ENCODE measurements at regions not wholly inside any gene's neighbourhood (a gene's known extent, or its start where the extent isn't known, plus 50 kb on each side); places are given as distances from the start of the nearest gene placed in this dataset.
"Not testable (repeated sequence)": the region's sequence is repeated elsewhere in the genome, so short reads cannot be mapped to it uniquely, and the experiment has no call there.

DNA sequence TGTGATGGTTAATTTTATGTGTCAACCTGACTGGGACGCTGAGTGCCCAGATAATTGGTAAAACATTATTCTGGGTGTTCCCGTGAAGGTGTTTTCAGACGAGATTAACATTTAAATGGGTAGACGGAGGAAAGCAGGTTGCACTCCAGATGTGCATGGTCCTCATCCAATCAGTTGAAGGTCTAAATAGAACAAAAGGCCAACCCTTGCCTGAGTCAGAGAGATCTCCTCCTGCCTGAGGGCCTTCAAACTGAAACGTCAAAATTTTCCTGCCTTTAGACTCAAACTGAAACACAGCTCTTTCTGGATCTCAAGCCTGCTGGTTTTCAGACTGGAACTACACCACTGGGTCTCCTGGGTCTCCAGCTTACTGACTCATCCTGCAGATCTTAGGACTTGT is 73.5 kb downstream of the NPIPA8 start:
- DNase-seq (ENCODE audit: low read depth) = not testable (repeated sequence)

DNA sequence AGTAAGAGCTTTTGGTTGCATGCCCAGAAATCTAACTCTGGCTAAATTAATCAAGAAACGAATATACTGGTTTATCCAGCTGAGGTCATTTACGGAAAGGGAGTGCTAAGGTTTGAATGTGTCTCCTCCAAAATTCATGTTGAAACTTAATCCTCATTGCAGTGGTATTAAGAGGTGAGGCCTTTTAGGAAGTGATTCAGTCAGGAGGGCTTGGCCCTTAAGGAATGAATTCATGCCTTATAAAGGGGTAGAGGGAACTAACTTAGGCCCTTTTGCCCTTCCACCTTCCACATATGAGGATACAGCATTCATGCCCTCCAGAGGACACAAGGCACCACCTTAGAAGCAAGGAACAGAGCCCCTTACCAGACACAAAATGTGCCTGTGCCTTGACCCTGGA is 74.7 kb downstream of the NPIPA8 start:
- DNase-seq (ENCODE audit: low read depth) = not testable (repeated sequence)

DNA sequence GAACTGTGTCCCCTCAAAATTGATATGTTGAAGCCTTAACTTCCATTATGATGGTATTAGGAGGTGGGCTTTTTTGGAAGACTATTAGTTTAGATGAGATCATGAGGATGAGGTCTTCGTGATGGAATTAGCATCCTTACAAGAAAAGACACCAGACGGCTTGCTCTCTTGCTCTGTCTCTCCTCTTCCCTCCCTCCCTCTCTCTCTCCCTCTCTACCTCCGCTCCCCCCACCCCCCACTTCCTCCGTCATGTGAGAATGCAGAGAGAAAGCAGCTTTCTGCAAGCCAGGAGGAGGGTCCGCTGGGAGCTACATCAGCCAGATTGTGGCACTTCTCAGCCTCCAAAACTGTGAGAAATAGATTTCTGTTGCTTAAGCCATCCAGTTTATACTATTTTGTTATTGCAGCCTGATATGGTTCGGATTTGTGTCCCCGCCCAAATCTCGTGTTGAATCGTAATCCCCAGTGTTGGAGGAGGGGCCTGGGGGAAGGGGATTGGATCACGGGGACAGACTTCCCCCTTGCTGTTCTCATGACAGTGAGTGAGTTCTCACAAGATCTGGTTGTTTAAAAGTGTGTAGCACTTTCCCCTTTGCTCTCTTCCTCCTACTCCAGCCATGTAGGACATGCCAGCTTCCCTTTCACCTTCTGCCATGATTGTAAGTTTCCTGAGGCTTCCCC is 76.9 kb downstream of the NPIPA8 start:
- DNase-seq (ENCODE audit: low read depth) = not testable (repeated sequence)

DNA sequence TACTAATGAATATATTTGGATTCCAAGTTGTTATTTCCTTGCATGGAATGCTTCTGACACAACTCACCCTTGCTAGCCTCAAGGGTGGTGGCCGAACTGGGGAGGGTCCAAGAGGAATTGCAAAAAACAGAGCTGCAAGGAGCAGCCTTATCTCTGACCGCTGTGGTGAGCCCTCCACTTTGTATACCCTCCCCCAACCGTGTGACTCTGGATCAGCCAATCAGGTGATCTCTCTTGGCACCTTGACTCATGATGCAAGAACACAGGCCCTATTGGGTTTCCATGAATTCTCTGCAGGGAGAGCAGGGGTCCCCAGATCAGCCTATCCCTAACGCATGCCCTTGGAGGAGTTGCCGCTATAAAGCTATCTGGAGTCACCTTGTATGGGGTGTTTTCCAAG is 83.6 kb downstream of the NPIPA8 start:
- DNase-seq (ENCODE audit: low read depth) = not testable (repeated sequence)

DNA sequence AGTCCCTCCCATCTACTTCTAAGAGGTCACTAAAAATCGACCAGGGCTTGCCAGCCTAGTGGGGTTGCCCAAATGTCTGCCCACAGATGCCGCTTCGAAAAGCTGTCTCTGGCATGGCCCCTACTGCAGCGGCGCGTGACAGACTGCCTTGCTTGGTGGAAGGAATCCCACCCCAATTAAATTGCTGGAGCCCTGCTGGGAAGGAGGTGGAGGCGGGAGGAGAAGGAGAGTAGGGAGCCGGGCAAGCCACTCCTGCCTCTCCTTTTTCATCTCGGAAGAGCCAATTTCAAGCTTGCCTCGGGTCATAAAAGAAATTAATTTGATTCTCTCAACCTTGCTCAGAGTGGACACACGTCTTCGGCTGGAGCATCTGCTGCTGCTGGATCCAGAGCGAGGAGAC is 106.0 kb downstream of the NPIPA8 start:
- DNase-seq (ENCODE audit: low read depth) = not testable (repeated sequence)

DNA sequence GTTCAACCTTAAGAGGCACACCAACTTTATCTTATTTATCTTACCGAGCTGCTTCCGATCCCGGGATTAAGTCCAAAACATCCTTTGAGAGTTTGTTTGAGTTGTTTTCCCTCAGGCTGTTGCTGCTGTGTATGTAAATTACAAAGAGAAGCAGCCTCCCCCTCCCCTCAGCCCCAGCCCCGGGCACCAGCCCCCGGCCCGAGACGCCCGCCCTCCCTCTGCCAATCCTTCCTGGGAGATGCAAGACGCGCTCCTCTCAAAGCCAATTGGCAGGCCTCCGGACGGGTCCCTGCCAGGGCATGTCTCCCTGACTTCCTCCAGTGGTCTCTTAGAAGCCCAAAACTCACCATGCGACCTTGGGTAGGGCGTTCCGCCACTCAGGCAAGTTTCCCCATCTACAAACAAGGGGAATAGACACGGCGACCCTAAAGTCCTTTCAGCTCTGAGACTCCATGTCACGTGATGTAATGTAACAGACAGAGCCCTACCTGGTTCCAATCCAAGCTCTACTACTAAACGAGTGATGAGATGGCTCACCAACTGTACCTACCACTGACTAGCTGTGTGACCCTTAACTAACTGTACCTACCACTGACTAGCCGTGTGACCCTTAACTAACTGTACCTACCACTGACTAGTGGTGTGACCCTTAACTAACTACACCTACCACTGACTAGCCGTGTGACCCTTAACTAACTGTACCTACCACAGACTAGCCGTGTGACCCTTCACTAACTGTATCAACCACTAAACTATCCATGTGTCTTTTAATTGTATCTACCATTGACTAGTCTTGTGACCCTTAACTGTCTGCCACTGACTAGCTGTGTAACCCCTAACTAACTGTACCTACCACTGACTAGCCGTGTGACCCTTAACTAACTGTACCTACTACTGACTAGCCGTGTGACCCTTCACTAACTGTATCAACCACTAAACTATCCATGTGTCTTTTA is 114.2 kb downstream of the NPIPA8 start:
- not testable (repeated sequence) for DNase-seq (ENCODE audit: low read depth)

DNA sequence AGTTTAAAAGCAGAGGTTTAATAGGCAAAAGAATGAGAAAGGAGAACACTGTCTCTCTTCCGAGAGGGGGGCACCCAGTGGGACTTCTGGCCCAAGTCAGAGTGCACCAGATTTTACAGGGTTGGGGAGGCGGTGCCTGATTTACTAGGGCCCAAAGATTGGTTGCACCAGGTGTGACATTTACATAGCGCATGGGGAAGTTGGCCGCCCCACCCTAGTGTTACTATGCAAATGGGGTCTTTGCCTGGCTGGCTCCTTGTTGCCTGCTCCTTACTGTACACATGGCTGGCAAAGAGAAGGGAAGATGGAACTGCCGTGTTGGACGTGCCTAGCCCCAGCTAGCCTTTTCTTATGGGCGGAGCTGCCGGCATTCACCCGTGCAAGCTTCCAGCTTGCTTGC is 118.8 kb downstream of the NPIPA8 start:
- DNase-seq (ENCODE audit: low read depth) = not testable (repeated sequence)

DNA sequence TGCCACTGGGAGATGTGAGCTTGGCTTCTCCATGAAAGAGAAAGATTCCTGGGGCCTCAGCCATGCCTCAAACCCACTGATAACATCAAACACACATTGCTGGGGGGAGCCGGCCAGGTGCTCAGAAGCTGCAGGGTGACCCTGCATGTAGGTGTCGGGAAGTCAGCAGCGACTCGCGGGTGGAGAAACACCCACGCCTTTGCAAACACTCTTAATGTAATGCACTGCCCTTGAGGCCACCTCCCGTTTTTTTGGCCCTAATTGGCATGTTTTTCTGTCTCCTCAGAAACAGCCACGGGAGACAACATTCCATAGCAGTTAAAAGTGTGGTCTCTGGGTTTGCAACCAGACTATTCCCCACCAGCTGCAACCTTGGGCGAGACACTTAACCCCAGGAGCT is 119.7 kb downstream of the NPIPA8 start:
- DNase-seq (ENCODE audit: low read depth) = not testable (repeated sequence)

DNA sequence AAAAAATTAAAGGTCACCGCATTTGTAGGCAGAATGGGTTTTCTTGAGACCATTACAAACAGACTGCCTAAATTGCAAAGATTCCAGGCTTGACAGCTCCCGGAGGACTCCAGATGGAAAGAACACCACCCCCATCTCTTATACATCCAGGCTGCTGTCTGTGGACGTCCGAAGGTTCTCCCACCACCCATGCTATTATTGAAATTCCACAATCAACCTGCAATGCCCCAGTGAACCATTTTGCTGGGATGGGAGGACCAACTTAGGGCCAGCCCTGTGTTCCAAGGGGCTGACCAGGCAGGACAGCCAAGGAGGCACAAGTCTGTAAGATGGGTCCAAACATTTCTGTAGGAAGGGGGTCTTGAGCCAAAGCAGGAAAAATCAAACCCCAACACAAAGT is 122.7 kb downstream of the NPIPA8 start:
- not testable (repeated sequence) for DNase-seq (ENCODE audit: low read depth)

DNA sequence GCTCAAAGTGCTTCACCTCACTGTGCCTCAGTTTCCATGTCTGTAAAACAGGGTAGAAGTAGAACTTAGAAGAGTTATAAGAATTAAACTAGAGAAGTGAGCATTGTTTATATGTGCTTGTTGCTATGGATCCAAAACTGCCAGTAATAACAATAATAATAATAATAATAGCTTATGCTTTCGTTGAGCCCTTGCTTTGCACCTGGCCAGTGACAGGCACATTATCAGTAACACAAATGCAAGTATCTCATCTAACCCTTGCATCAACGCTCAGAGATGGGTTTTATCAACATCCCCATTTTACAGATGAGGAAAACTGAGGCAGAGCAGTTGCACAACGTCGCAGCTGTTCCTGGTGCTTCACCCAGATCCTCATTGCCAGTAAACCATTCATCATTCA is 125.0 kb downstream of the NPIPA8 start:
- DNase-seq (ENCODE audit: low read depth) = not testable (repeated sequence)

DNA sequence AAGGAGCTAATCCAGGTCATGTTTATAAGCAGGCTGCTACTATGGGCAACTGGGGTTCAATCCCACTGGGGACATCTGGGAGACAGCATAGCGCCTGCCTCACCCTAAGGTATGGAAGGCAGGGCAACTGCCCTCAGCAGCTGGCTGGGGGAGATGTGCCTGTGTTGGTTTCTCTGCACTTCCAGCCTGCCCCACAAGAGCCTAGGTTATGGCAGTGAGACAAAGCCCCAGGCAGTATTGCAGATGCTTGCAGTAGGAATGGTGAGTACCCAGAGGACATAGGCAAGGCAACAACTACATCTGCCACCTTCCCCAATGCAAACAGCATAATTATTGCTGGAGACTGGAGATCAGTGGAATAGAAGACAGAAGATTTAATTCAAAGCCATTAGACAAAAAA is 131.8 kb downstream of the NPIPA8 start:
- DNase-seq (ENCODE audit: low read depth) = not testable (repeated sequence)

DNA sequence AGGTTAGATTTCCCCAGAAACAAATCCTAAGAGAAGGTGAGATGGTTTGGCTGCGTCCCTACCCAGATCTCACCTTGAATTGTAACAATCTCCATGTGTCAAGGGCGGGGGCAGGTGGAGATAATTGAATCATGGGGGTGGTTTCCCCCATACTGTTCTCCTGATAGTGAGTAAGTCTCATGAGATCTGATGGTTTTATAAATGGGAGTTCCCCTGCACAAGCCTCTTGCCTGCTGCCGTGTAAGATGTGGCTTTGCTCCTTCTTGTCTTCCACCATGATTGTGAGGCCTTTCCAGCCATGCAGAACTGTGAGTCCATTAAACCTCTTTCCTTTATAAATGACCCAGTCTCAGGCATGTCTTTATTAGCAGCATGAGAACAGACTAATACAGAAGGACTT is 132.2 kb downstream of the NPIPA8 start:
- DNase-seq (ENCODE audit: low read depth) = not testable (repeated sequence)

DNA sequence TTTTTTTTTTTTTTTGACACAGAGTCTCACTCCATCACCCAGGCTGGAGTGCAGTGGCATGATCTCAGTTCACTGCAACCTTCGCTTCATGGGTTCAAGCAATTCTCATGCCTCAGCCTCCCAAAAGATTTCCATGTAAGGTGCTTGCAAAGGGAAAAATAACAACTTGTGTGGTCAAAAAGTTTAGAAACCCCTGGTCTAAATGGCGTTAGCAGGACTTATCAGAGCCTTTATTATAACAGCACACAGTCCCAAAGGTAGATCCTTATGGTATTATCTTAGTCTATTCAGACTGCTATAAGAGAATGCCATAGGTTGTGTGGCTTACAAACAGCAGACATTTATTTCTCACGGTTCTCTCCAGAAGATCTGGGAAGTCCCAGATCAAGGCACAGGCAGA is 135.0 kb downstream of the NPIPA8 start:
- DNase-seq (ENCODE audit: low read depth) = not testable (repeated sequence)

DNA sequence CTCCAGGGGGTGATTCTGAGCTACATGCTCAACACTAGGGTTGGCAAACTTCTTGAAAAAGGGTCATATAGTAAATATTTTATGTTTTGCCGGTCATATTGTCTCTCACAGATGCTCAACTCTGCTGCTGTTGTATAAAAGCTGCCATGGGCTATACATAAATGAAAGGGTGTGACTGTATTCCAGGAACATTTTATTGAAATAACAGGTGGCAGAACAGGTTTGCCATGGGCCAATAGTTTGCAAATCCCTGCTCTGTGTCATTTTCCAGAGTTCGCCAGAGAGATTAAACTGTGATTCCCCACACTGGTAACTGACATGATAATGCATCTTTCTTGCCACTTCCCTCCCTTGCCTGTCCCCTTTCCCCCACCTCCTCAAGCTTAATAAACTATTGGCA is 144.1 kb downstream of the NPIPA8 start:
- not testable (repeated sequence) for DNase-seq (ENCODE audit: low read depth)

DNA sequence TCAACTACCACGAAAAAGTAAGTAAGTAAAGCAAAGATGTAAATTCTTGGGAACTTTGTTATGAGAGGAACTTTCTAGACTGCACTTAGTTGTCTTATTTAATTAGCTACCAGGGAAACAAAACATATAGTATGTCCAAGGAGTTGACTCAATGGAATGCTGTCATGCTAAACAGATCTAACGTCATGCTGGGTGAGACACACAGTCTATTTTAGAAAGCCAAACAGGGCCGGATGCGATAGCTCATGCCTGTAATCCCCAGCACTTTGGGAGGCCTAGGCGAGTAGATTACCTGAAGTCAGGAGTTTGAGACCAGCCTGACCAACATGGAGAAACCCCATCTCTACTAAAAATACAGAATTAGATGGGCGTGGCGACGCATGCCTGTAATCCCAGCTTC is 146.4 kb downstream of the NPIPA8 start:
- DNase-seq (ENCODE audit: low read depth) = not testable (repeated sequence)

DNA sequence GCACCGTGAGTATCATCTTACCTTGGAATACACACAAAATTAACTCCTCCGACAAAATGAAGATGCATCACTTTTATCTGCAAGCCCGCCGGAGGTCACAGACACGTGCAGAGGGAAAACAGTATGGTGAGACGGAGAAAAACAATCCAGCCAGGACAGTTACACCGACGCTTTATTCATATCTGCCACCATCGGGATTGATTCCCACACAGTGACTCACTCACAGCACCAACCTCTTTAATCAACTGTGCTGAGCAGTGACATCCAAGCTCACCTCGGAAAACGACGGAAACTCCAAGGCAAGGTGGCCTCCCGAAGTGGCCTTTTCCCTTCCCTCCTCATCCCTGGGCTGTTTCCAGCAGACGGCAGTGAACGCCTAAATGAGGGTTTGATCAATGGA is 151.8 kb downstream of the NPIPA8 start:
- not testable (repeated sequence) for DNase-seq (ENCODE audit: low read depth)

DNA sequence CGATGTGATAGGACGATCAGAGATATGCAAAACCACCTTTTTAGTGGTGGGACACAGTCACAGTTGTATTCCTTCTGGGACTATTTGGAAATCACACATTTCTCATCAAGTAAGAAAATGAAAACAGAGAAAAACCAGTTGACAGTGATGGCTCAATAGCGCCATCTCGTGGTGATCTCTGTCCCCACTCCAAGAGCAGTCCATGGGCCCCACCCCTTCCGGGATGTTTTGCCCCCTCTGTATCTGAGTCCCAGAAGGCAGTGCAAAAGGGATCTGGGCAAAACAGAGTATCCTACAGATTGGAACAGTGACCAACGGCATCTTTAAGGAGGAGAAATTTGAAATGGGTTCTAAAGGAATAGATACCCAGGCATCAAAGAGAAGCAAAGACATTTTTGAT is 155.5 kb downstream of the NPIPA8 start:
- not testable (repeated sequence) for DNase-seq (ENCODE audit: low read depth)

DNA sequence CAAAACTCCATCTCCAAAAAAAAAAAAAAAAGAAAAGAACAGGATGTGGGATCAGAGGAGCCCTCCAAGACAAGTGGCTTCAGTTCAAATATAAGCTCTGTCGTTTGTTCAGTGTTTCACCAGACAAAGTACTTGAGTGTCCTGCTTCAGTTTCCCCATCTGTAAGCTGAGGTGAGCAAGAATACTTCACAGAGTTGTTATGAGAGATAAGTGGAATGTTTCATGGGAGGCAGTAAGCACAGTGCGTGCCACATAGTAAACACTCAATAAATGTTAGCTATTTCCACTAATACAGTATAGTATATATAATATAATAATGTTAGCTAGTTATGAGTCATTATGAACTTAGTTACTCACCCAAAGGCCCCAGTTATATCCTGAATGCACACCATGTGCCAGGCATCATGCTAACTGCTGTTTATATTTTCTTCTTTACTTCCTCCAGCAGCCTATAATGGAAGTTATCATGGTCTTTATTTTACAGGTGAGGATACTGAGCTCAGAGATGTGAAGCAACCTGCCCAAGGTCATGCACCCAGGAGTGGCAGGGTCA is 162.5 kb downstream of the NPIPA8 start:
- not testable (repeated sequence) for DNase-seq (ENCODE audit: low read depth)

DNA sequence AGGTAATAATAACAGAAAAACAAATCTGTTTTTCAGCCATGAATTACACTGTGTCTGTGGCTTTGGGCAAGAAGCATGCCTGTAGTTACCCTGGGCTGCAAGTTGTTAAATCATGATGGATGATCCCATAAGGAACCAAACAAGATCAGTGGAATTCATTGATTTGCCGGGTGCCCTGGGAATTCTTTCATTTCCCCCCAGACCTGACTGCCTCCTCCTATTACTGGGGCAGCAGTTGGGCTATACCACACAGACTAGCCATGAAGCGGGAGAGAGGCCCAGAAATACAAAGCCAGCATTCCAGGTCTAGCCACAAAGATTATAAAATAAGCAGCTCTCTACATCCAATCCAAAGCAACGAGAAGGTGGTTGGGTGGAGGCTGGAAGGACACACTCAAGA is 174.2 kb downstream of the NPIPA8 start:
- not testable (repeated sequence) for DNase-seq (ENCODE audit: low read depth)

DNA sequence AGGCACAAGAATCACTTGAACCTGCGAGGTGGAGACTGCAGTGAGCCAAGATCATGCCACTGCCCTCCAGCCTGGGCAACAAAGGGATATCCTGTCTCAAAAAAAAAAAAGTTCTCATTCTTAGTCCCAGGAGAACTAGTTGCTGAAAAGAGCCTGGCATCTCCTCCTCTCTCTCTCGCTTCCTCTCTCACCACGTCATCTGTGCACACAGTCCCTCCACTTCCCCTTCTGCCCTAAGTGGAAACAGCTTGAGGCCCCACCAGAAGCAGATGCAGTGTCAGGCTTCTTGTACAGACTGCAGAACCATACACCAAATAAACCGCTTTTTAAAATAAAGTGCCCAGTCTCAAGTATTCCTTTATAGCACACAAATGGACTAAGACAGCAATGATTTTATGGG is 175.3 kb downstream of the NPIPA8 start:
- DNase-seq (ENCODE audit: low read depth) = not testable (repeated sequence)

DNA sequence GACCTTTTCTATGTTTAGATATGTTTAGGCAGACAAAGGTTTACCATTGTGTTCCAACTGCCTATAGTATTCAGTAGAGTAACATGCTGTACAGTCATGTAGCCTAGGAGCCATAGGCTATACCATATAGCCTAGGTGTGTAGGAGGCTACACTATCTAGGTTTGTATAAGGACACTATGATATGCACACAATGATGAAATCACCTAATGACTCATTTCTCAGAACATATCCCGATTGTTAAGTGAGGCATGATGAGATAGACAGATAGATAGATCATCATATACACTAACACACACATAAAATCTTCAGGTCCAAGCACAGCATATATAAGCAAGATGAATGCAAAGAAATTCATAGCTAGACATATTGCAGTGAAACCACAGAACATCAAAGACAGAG is 177.4 kb downstream of the NPIPA8 start:
- DNase-seq (ENCODE audit: low read depth) = not testable (repeated sequence)

DNA sequence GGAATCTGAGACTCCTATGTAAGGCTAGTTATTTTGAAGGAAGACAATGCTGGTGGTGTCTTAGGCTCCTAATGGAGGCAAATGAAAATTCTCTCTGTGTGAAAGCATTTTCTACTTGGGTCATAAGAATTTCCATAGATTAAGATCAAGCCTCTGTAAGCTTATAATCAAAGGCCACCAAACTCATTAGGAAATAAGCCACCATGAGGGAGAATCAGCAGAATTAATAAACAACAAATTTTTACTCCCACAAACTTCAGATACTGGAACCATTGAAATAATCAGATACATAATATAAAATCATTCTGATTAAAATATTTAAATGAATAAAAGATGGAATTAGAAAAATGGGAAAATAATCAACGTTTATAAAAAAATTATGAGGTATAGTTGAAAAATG is 178.7 kb downstream of the NPIPA8 start:
- DNase-seq (ENCODE audit: low read depth) = not testable (repeated sequence)

DNA sequence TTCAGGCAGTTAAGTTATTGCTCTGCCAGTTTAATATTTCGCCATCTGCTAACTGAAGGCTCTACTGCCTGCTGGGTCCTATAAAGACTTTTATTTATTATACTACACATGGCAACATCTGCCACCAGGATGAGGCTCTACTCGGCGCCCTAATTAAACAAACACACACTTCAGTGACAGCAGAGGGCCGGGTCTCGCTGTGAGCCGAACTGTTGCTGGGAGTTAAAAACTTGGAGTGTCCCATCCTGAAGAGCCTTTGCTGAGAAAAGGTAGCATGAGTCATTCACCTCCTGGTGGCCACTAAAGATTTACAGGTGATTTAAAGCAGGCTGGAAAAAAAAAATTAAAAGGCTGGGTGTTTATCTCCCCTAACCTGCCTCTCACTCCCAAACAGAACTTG is 183.7 kb downstream of the NPIPA8 start:
- not testable (repeated sequence) for DNase-seq (ENCODE audit: low read depth)

All from ELR (cell line).